Naive thymus-derived CD4-positive, alpha-beta T cell (primary cell): ENCODE measurements at regions not wholly inside any gene's neighbourhood (a gene's known extent, or its start where the extent isn't known, plus 50 kb on each side); places are given as distances from the start of the nearest gene placed in this dataset.
"Not testable (repeated sequence)": the region's sequence is repeated elsewhere in the genome, so short reads cannot be mapped to it uniquely, and the experiment has no call there.

Experiments used
- ATAC-seq: fragments of 150-1000 bp; cut with Tn5 transposase; 2 replicates; pipeline ENCODE4 v1.10.0; 2021; ENCODE audit warnings: mild to moderate bottlenecking, moderate library complexity
- CTCF ChIA-PET: fragments of 350-600 bp; sonication (Branson Sonifier 250); formaldehyde crosslinking; loops from one replicate; lab custom pipeline; 2021; ENCODE audit warnings: antibody characterized with exemption; lab: Charles Lee
- POLR2A ChIA-PET: fragments of 350-600 bp; sonication (Branson Sonifier 250); formaldehyde crosslinking; loops from one replicate; lab custom pipeline; 2021; ENCODE audit warnings: antibody characterized with exemption, inconsistent platforms; lab: Charles Lee
- DNase-seq, 9 donors: peaks; one replicate each; pipeline versions ENCODE4 v3.0.0 to v3.0.0-alpha.2; 2020 to 2022; ENCODE audit warnings: mixed read lengths in 1 of 9
- H3K27ac ChIP-seq: one replicate; pipeline ENCODE4 v1.7.0; 2013; ENCODE audit warnings: mild to moderate bottlenecking, low read depth, low read length, moderate library complexity
- H3K27me3 ChIP-seq, 2 donors: one replicate each; pipeline ENCODE4 v1.7.0; 2013; ENCODE audit warnings: low read length in 2 of 2, mild to moderate bottlenecking in 2 of 2, moderate library complexity in 2 of 2; ENCODE audit not compliant: control insufficient read depth in 2 of 2, insufficient read depth in 2 of 2
- H3K36me3 ChIP-seq, 3 experiments: 1 replicate in 2 of 3; 2 replicates in 1 of 3; pipeline ENCODE4 v1.7.0; 2013; ENCODE audit warnings: low read length in 3 of 3, mild to moderate bottlenecking in 3 of 3, moderate library complexity in 1 of 3; ENCODE audit not compliant: insufficient read depth in 3 of 3, control insufficient read depth in 2 of 3
- H3K4me1 ChIP-seq, 2 donors: one replicate each; pipeline ENCODE4 v1.7.0; 2013; ENCODE audit warnings: low read length in 2 of 2, mild to moderate bottlenecking in 2 of 2, moderate library complexity in 1 of 2; ENCODE audit not compliant: control insufficient read depth in 2 of 2, insufficient read depth in 2 of 2
- H3K4me3 ChIP-seq: 2 replicates; pipeline ENCODE4 v1.7.0; 2013; ENCODE audit warnings: mild to moderate bottlenecking, low read length
- H3K9me3 ChIP-seq, 3 experiments: 1 replicate in 2 of 3; 2 replicates in 1 of 3; pipeline ENCODE4 v1.7.0; 2013; ENCODE audit warnings: low read length in 3 of 3; ENCODE audit not compliant: control insufficient read depth in 2 of 3
- H3K27ac Mint-ChIP-seq, 9 donors: one replicate each; pipeline ENCODE4 v1.8.0; 2020 to 2022; ENCODE audit warnings: mixed read lengths in 9 of 9, mild to moderate bottlenecking in 8 of 9, moderate library complexity in 5 of 9, inconsistent platforms in 2 of 9
- H3K27me3 Mint-ChIP-seq, 5 donors: one replicate each; pipeline ENCODE4 v1.8.0; 2021 to 2022; ENCODE audit warnings: mixed read lengths in 5 of 5, mild to moderate bottlenecking in 1 of 5
- H3K36me3 Mint-ChIP-seq, 5 donors: one replicate each; pipeline ENCODE4 v1.8.0; 2020 to 2022; ENCODE audit warnings: mixed read lengths in 5 of 5, mild to moderate bottlenecking in 3 of 5, inconsistent platforms in 1 of 5
- H3K4me1 Mint-ChIP-seq, 7 donors: one replicate each; pipeline ENCODE4 v1.8.0; 2020 to 2022; ENCODE audit warnings: mixed read lengths in 7 of 7, mild to moderate bottlenecking in 3 of 7, inconsistent platforms in 1 of 7
- H3K4me3 Mint-ChIP-seq, 10 donors: one replicate each; pipeline ENCODE4 v1.8.0; 2020 to 2022; ENCODE audit warnings: mild to moderate bottlenecking in 10 of 10, mixed read lengths in 10 of 10, moderate library complexity in 6 of 10, inconsistent platforms in 2 of 10
- H3K9me3 Mint-ChIP-seq, 11 donors: one replicate each; pipeline ENCODE4 v1.8.0; 2020 to 2022; ENCODE audit warnings: mixed read lengths in 11 of 11, mild to moderate bottlenecking in 4 of 11, inconsistent platforms in 1 of 11, moderate library complexity in 1 of 11
- intact Hi-C, 2 donors: fragments of 100-400 bp; cut with micrococcal nuclease; formaldehyde crosslinking; loops; one replicate each; pipeline ENCODE4 v1.15.1; 2023

DNA sequence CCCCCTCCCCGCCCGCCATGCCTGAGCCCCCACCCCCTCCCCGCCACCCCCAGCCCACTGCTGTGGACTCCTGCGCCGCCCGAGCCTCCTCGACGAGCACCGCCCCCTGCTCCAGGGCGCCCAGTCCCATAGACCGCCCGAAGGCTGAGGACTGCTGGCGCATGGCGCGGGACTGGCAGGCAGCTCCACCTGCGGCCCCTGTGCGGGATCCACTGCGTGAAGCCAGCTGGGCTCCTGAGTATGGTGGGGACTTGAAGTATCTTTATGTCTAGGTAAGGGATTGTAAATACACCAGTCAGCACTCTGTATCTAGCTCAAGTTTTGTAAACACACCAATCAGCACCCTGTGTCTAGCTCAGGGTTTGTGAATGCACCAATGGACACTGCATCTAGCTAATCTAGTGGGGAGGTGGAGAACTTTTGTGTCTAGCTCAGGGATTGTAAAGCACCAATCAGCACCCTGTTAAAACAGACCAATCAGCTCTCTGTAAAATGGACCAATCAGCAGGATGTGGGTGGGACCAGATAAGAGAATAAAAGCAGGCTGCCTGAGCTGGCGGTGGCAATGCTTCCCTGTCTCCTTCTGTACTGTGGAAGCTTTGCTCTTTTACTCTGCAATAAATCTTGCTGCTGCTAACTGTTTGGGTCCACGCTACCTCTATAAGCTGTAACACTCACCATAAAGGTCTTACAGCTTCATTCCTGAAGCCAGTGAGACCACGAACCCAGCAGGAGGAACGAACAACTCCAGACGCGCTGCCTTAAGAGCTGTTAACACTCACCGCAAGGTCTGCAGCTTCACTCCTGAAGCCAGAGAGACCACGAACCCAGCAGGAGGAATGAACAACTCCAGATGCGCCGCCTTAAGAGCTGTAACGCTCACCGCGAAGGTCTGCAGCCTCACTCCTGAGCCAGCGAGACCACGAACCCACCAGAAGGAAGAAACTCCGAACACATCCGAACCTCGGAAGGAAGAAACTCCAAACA, 66.6 kb upstream of the SLC8A3 start:
- ATAC-seq: peak; percentile 65
- POLR2A ChIA-PET, H3K4me3 ChIP-seq, H3K4me1 ChIP-seq, CTCF ChIA-PET, H3K36me3 ChIP-seq, H3K27me3 ChIP-seq, H3K27ac ChIP-seq, H3K36me3 Mint-ChIP-seq, H3K9me3 ChIP-seq: not testable (repeated sequence)
- intact Hi-C loops: loop anchor here in 1 of 2 donors (1.0 kb wide), 1 partner anchor 104 kb away; the partner anchor contains the start of gene COX16
- DNase-seq: peak in 8 of 9 donors; percentile 10 to 66 (median 39)
- Mint-ChIP-seq H3K4me1 (peaks cover 4 to 15% (median 8%) of the 10 kb centered on the region in 7 donors), H3K27ac (peak overlapping the region in 2 of 9 donors; percentile 45 to 75), H3K9me3 (peaks cover 0 to 22% (median 7%) of the 10 kb centered on the region in 11 donors), H3K4me3 (peak overlapping the region; percentile 69 to 89 (median 78)), H3K27me3 (peaks cover 57 to 70% (median 60%) of the 10 kb centered on the region in 5 donors)

DNA sequence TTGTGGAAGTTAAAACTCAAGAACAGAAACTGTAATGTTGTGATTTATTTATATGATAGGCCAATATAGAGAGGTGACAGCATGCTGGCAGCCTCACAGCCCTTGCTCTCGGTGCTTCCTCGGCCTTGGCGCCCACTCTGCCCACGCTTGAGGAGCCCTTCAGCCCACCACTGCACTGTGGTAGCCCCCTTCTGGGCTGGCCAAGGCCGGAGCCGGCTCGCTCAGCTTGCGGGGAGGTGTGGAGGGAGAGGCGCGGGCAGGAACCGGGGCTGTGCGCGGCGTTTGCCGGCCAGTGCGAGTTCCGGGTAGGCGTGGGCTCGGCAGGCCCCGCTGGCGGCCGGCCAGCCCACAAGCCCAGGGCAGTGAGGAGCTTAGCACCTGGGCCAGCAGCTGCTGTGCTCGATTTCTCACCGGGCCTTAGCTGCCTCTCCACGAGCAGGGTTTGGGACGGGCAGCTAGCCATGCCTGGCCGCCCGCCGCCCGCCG, 65.8 kb upstream of the SLC8A3 start:
- peak; percentile 54 for ATAC-seq
- peaks cover 0 to 22% (median 7%) of the 10 kb centered on the region in 11 donors for H3K9me3 Mint-ChIP-seq
- intact Hi-C loops: no loop called here
- Histone ChIP-seq H3K36me3 (no peaks in the 10 kb centered on the region), H3K27me3 (no peaks in the 10 kb centered on the region), H3K4me3 (no peak overlapping the region), H3K9me3 (no peaks in the 10 kb centered on the region), H3K4me1 (no peaks in the 10 kb centered on the region), H3K27ac (no peak overlapping the region)
- ChIA-PET POLR2A (no interaction called here), CTCF (no interaction called here)
- H3K36me3 Mint-ChIP-seq: peaks cover 0 to 8% (median 0%) of the 10 kb centered on the region in 5 donors
- peaks cover 4 to 15% (median 8%) of the 10 kb centered on the region in 7 donors for H3K4me1 Mint-ChIP-seq
- no peak overlapping the region for H3K27ac Mint-ChIP-seq
- H3K27me3 Mint-ChIP-seq: peaks cover 61 to 73% (median 65%) of the 10 kb centered on the region in 5 donors
- peak overlapping the region in 6 of 10 donors; percentile 30 to 78 (median 36) for H3K4me3 Mint-ChIP-seq
- peak in 2 of 9 donors; percentile 1 to 11 for DNase-seq

DNA sequence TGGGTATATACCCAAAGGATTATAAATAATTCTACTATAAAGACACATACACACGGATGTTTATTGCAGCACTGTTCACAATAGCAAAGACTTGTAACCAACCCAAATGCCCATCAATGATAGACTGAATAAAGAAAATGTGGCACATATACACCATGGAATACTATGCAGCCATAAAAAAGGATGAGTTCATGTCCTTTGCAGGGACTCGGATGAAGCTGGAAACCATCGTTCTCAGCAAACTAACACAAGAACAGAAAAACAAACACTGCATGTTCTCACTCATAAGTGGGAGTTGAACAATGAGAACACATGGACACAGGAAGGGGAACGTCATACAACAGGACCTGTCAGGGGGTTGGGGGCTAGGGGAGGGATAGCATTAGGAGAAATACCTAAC, 64.8 kb upstream of the SLC8A3 start:
- Mint-ChIP-seq H3K4me1 (peaks cover 4 to 15% (median 8%) of the 10 kb centered on the region in 7 donors), H3K27me3 (peaks cover 56 to 66% (median 63%) of the 10 kb centered on the region in 5 donors), H3K4me3 (peak overlapping the region in 6 of 10 donors; percentile 0 to 62 (median 37)), H3K9me3 (peaks cover 0 to 22% (median 7%) of the 10 kb centered on the region in 11 donors)
- H3K36me3 Mint-ChIP-seq, H3K27ac ChIP-seq, H3K27me3 ChIP-seq, CTCF ChIA-PET, H3K4me1 ChIP-seq, H3K27ac Mint-ChIP-seq, H3K9me3 ChIP-seq, intact Hi-C loops, ATAC-seq, DNase-seq, POLR2A ChIA-PET, H3K36me3 ChIP-seq, H3K4me3 ChIP-seq: not testable (repeated sequence)

DNA sequence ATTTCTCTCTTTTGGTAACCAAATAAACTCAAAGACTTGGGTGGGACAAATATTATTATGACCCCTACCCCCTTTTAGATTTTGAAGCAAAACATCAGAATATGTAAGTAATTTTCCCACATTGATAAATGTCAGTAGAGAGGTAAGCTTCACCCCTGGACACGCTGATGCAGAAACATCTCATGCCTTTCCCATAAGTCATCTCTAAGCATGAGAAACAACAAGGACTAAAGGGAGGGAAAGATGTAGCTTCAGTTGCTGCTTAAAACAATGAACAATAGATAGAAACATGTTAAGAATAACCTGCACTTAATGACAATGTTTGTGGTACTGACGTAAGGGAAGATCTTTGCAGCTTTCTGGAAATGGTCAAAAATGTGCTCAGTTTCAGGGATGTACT, 56.3 kb upstream of the SLC8A3 start:
- H3K9me3 Mint-ChIP-seq: peaks cover 0 to 14% (median 6%) of the 10 kb centered on the region in 11 donors
- no peak for DNase-seq
- no peaks in the 10 kb centered on the region for H3K9me3 ChIP-seq
- H3K36me3 Mint-ChIP-seq: peaks cover 0 to 5% (median 0%) of the 10 kb centered on the region in 5 donors
- H3K4me1 ChIP-seq: no peaks in the 10 kb centered on the region
- no peak overlapping the region for H3K27ac Mint-ChIP-seq
- H3K4me3 Mint-ChIP-seq: no peak overlapping the region
- peaks cover 37 to 69% (median 46%) of the 10 kb centered on the region in 5 donors for H3K27me3 Mint-ChIP-seq
- no peak overlapping the region for H3K4me3 ChIP-seq
- intact Hi-C loops: no loop called here
- H3K27me3 ChIP-seq: no peaks in the 10 kb centered on the region
- no peaks in the 10 kb centered on the region for H3K4me1 Mint-ChIP-seq
- POLR2A ChIA-PET: no interaction called here
- H3K27ac ChIP-seq: no peak overlapping the region
- no peaks in the 10 kb centered on the region for H3K36me3 ChIP-seq
- ATAC-seq: no peak
- CTCF ChIA-PET: no interaction called here

DNA sequence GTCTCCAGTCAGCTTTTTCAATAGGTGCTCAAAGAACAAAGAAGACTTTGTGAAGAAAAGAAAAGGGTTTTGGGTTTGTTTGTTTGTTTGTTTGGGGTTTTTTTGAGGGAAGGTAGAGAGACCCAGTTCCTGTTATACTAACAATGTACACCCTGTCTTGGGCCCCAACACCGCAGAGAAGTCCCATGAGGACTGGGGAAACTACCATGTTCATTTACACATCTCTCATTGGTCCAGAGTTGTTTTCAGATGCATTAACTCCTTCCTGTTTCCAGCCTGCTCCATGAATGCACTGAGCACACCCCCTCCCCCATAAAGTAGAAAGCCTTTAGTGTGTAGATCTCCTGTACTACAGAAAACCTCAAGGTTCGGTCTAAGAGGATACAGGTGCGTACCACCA, 51.1 kb upstream of the SLC8A3 start:
- no peak for ATAC-seq
- no peak overlapping the region for H3K4me3 ChIP-seq
- intact Hi-C loops: no loop called here
- no peaks in the 10 kb centered on the region for H3K36me3 ChIP-seq
- POLR2A ChIA-PET: no interaction called here
- no peak for DNase-seq
- Mint-ChIP-seq H3K4me1 (peaks cover 0 to 2% (median 0%) of the 10 kb centered on the region in 7 donors), H3K4me3 (no peak overlapping the region), H3K9me3 (peaks cover 0 to 14% (median 6%) of the 10 kb centered on the region in 11 donors), H3K27ac (no peak overlapping the region), H3K36me3 (peaks cover 0 to 9% (median 0%) of the 10 kb centered on the region in 5 donors), H3K27me3 (peaks cover 41 to 71% (median 44%) of the 10 kb centered on the region in 5 donors)
- CTCF ChIA-PET: no interaction called here
- no peaks in the 10 kb centered on the region for H3K27me3 ChIP-seq
- H3K9me3 ChIP-seq: no peaks in the 10 kb centered on the region
- no peak overlapping the region for H3K27ac ChIP-seq
- no peaks in the 10 kb centered on the region for H3K4me1 ChIP-seq

DNA sequence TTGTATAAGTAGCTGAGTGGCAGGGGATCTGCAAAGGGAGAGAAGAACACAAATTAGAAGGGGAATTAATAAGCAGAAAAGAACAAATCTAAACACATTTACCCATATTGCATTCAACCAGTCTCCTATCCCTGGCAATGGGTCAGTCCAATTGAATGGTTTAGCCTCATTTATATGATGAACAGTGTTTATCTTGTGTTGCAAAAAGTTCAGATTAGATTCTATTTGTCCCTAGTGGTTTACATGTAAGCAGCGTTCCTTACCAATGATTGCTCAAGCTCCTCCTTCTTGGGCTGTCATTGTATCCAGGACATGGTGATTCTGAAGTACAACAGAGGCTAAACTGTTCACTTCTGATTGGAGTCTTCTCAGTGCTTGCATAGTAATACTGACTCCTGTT, 49.9 kb upstream of the SLC8A3 start:
- H3K27me3 ChIP-seq, H3K27ac ChIP-seq, ATAC-seq, H3K9me3 ChIP-seq, intact Hi-C loops, H3K4me3 Mint-ChIP-seq, H3K4me3 ChIP-seq, H3K4me1 Mint-ChIP-seq, POLR2A ChIA-PET, H3K36me3 Mint-ChIP-seq, H3K4me1 ChIP-seq, H3K27ac Mint-ChIP-seq, CTCF ChIA-PET, DNase-seq, H3K36me3 ChIP-seq: not testable (repeated sequence)
- Mint-ChIP-seq H3K9me3 (peaks cover 0 to 14% (median 6%) of the 10 kb centered on the region in 11 donors), H3K27me3 (peaks cover 33 to 62% (median 35%) of the 10 kb centered on the region in 5 donors)
